K562 (cell line): ENCODE measurements at regions not wholly inside any gene's neighbourhood (a gene's known extent, or its start where the extent isn't known, plus 50 kb on each side); places are given as distances from the start of the nearest gene placed in this dataset.

Experiments
- ATAC-seq: fragments of 200-7000 bp; cut with Tn5 transposase; 3 replicates; pipeline ENCODE4 v1.9.1; 2020; ENCODE audit warnings: moderate library complexity
- BruUV-seq: library from RNA; stranded (reverse); fragments of 400-500 nt; replicated peaks from 2 replicates; lab custom pipeline; 2021; lab: Mats Ljungman, UMichigan
- CTCF ChIA-PET: fragments of 300-600 bp; formaldehyde crosslinking; extraction: SDS; loops from one replicate; lab custom pipeline; 2021; ENCODE audit warnings: low intra/inter-chr PET ratio; lab: Yijun Ruan, JAX
- POLR2A ChIA-PET: fragments of 300-600, 350-650 bp; sonication (Branson Sonifier 250); formaldehyde crosslinking; extraction: SDS; loops from one replicate; lab custom pipeline; 2021; ENCODE audit warnings: antibody characterized with exemption, inconsistent platforms; lab: Yijun Ruan, JAX
- DNase-seq, 4 experiments: peaks; one replicate each; pipeline versions ENCODE4 v3.0.0 to v3.0.0-alpha.2; 2011 to 2018; ENCODE audit warnings: low spot score in 3 of 4, mixed read lengths in 3 of 4; ENCODE audit errors: extremely low read depth in 1 of 4
- FAIRE-seq: peaks from 2 replicates; lab custom pipeline; 2011; peaks lifted over from hg19 to GRCh38; lab: Jason Lieb, UNC
- H2AFZ ChIP-seq: 2 replicates; pipeline ENCODE4 v1.6.0; 2011; ENCODE audit warnings: low read depth, low read length, control low read depth, inconsistent platforms
- H3K27ac ChIP-seq: fragments of 200-600 bp; 3 replicates; pipeline ENCODE4 v1.8.0; 2011; ENCODE audit warnings: low read depth, mild to moderate bottlenecking, control low read depth, inconsistent platforms, low read length, moderate library complexity, mixed read lengths; ENCODE audit errors: extremely low read depth
- H3K27me3 ChIP-seq, 2 experiments: fragments of 300-600 bp in 1 of 2; 2 replicates in 1 of 2; 3 replicates in 1 of 2; pipeline versions ENCODE4 v1.6.0 to v1.8.0; 2011; ENCODE audit warnings: inconsistent platforms in 2 of 2, low read length in 2 of 2, mild to moderate bottlenecking in 1 of 2, mixed read lengths in 1 of 2, moderate library complexity in 1 of 2; ENCODE audit not compliant: control insufficient read depth in 2 of 2, insufficient read depth in 2 of 2
- H3K36me3 ChIP-seq: fragments of 300-600 bp; 3 replicates; pipeline ENCODE4 v1.8.0; 2011; ENCODE audit warnings: mild to moderate bottlenecking, low read length, inconsistent platforms; ENCODE audit not compliant: control insufficient read depth, insufficient read depth
- H3K4me1 ChIP-seq, 2 experiments: fragments of 200-600 bp in 1 of 2; replicated peaks in 1 of 2; 2 replicates in 1 of 2; 3 replicates in 1 of 2; pipeline versions ENCODE4 v1.5.1 to v1.8.0; 2011; ENCODE audit warnings: inconsistent platforms in 2 of 2, low read length in 2 of 2, mild to moderate bottlenecking in 1 of 2, mixed read lengths in 1 of 2, moderate library complexity in 1 of 2; ENCODE audit not compliant: control insufficient read depth in 2 of 2, insufficient read depth in 2 of 2
- H3K4me2 ChIP-seq: 2 replicates; pipeline ENCODE4 v1.6.1; 2011; ENCODE audit warnings: low read length, control low read depth, inconsistent platforms, mixed read lengths; ENCODE audit not compliant: insufficient read depth
- H3K4me3 ChIP-seq: fragments of 200-600 bp; sonication (generic), shearing (Covaris generic); 2 replicates; pipeline ENCODE4 v1.5.1; 2016; ENCODE audit warnings: control low read depth, inconsistent platforms
- H3K79me2 ChIP-seq: fragments of 200-600 bp; 3 replicates; pipeline ENCODE4 v1.8.0; 2011; ENCODE audit warnings: low read length, inconsistent platforms; ENCODE audit not compliant: control insufficient read depth, insufficient read depth
- H3K9ac ChIP-seq, 2 experiments: 2 replicates each; pipeline versions ENCODE4 v1.6.0 to v1.6.1; 2011; ENCODE audit warnings: low read depth in 2 of 2, low read length in 2 of 2, control low read depth in 1 of 2, inconsistent platforms in 1 of 2, mild to moderate bottlenecking in 1 of 2, mixed read lengths in 1 of 2; ENCODE audit not compliant: insufficient read depth in 1 of 2
- H3K9me1 ChIP-seq: one replicate; pipeline ENCODE4 v1.6.0; 2011; ENCODE audit warnings: inconsistent platforms, mild to moderate bottlenecking, low read length, moderate library complexity; ENCODE audit not compliant: control insufficient read depth, insufficient read depth
- H3K9me3 ChIP-seq: replicated peaks from 2 replicates; pipeline ENCODE4 v1.5.1; 2011; ENCODE audit warnings: low read depth, low read length, inconsistent platforms; ENCODE audit not compliant: control insufficient read depth, insufficient read depth
- H4K20me1 ChIP-seq: replicated peaks from 2 replicates; pipeline ENCODE4 v1.6.1; 2011; ENCODE audit warnings: low read length, inconsistent platforms, mixed read lengths; ENCODE audit not compliant: control insufficient read depth, insufficient read depth
- CREM ChIP-seq: IDR thresholded peaks from 2 replicates; pipeline ENCODE4 v1.6.1; 2014; ENCODE audit warnings: antibody characterized with exemption, low read depth
- FIP1L1 ChIP-seq: fragments of 200-400 bp; formaldehyde crosslinking; IDR thresholded peaks from 2 replicates; pipeline ENCODE4 v1.6.1; 2018; ENCODE audit warnings: mild to moderate bottlenecking, low read depth, low read length; ENCODE audit not compliant: poor library complexity, severe bottlenecking
- NUFIP1 ChIP-seq: fragments of 450-650 bp; IDR thresholded peaks from 2 replicates; pipeline ENCODE4 v1.6.1; 2018; ENCODE audit not compliant: partially characterized antibody
- OTX1 ChIP-seq: fragments of 450-650 bp; formaldehyde crosslinking; IDR thresholded peaks from 2 replicates; pipeline ENCODE4 v1.4.0; 2022; ENCODE audit warnings: mild to moderate bottlenecking
- RBM15 ChIP-seq: fragments of 200-400 bp; formaldehyde crosslinking; IDR thresholded peaks from 2 replicates; pipeline ENCODE4 v1.6.1; 2018; ENCODE audit warnings: mild to moderate bottlenecking, low read length, moderate library complexity; ENCODE audit not compliant: insufficient read depth
- SMAD2 ChIP-seq: fragments of 150-350 bp; IDR thresholded peaks from 2 replicates; pipeline ENCODE4 v1.6.1; 2014; ENCODE audit warnings: low read depth, mild to moderate bottlenecking, low read length
- SMARCC2 ChIP-seq: fragments of 450-650 bp; IDR thresholded peaks from 2 replicates; pipeline ENCODE4 v1.6.1; 2017; ENCODE audit warnings: antibody characterized with exemption, moderate library complexity, mild to moderate bottlenecking, low read depth
- SRF ChIP-seq, 2 experiments: fragments of 250-450, 450-650 bp in 1 of 2; sonication (Bioruptor Pico) in 1 of 2; sonication (generic) in 1 of 2; formaldehyde crosslinking; IDR thresholded peaks; 2 replicates each; pipeline versions ENCODE4 v1.5.0 to v1.5.1; 2020 to 2022; ENCODE audit warnings: mild to moderate bottlenecking in 1 of 2, missing genetic modification reagents in 1 of 2
- TCF7L2 ChIP-seq: fragments of 150-350 bp; IDR thresholded peaks from 2 replicates; pipeline ENCODE4 v1.6.1; 2016; ENCODE audit warnings: low read depth, mild to moderate bottlenecking, low read length, moderate library complexity
- ZNF77 ChIP-seq: fragments of 250-450 bp; sonication (Bioruptor Pico); IDR thresholded peaks from 2 replicates; pipeline ENCODE4 v1.5.0; 2020
- WGBS: fragments of 100-300 bp; shearing (Covaris generic); methylation state at CpG from one replicate; pipeline ENCODE4 v1.1.6; 2016; ENCODE audit warnings: low coverage, mixed read lengths; ENCODE audit not compliant: insufficient coverage; ENCODE audit errors: missing lambda C conversion rate; 5-methylcytosine and 5-hydroxymethylcytosine counted together
- in situ Hi-C: fragments of 300-500 bp; cut with MboI; formaldehyde crosslinking; loops from 4 replicates; pipeline ENCODE4 v1.15.0; 2018; ENCODE audit warnings: inconsistent platforms, mixed read lengths
- intact Hi-C: fragments of 100-400 bp; cut with micrococcal nuclease; formaldehyde crosslinking; loops from 2 replicates; pipeline ENCODE4 v1.14.2; 2022
- TF ChIP-seq, protein P1 (sequence below): fragments of 250-450 bp; sonication (Bioruptor Pico); IDR thresholded peaks from 2 replicates; pipeline ENCODE4 v1.8.0; 2021; ENCODE audit warnings: mild to moderate bottlenecking, moderate library complexity
- TF ChIP-seq, protein P2 (sequence below), 2 experiments: IDR thresholded peaks; 2 replicates each; pipeline ENCODE4 v1.6.1; 2012; ENCODE audit warnings: improper control_type of control experiment in 2 of 2, low read depth in 2 of 2, low read length in 2 of 2, borderline replicate concordance in 1 of 2
- TF ChIP-seq, protein P3 (sequence below): IDR thresholded peaks from 2 replicates; pipeline ENCODE4 v1.6.1; 2012; ENCODE audit warnings: low read depth, low read length, improper control_type of control experiment, borderline replicate concordance
- TF ChIP-seq, protein P4 (sequence below): fragments of 250-450 bp; sonication (Bioruptor Pico); IDR thresholded peaks from 2 replicates; pipeline ENCODE4 v1.8.0; 2022; ENCODE audit warnings: moderate library complexity, mild to moderate bottlenecking, inconsistent platforms

DNA sequence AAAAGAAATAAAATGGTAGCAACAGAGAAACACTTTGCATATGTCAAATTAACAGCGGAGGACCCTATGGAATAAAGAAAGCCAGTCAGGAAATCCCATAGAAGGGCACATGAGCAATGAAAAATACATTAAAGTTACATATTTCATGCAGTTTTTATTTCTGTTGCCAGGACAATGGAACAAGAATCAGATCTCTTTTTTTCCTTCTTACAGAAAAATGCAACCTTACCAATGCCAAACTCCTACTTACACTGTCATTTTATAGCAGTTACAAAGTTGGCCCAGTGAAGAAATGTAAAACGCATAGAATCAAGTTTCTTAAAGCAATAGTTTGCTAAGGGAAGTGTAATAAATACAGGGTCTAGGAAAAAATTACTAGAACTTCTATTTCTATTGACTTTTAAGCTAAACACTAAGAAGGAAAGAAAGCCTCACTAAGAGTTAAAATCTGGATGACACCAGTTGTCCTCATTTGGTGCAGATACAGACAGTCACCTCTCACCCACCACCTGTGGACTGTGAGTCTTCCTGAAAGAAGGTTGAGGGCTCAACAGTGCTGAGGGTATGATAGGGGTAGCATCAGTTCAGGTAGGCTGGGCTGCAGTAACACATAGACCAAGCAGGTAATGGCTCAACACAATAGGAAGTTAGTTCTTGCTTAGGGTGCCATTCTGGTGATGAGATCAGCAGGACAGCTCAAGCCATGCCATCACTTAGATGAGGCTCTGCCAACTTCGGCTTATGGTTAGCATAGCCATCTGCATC, 224.6 kb downstream of the ANAPC10 start (continued):
- TF ChIP-seq, protein P1, sequence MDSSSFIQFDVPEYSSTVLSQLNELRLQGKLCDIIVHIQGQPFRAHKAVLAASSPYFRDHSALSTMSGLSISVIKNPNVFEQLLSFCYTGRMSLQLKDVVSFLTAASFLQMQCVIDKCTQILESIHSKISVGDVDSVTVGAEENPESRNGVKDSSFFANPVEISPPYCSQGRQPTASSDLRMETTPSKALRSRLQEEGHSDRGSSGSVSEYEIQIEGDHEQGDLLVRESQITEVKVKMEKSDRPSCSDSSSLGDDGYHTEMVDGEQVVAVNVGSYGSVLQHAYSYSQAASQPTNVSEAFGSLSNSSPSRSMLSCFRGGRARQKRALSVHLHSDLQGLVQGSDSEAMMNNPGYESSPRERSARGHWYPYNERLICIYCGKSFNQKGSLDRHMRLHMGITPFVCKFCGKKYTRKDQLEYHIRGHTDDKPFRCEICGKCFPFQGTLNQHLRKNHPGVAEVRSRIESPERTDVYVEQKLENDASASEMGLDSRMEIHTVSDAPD (CRISPR knock-in tag), result no peak
- TF ChIP-seq, protein P2, sequence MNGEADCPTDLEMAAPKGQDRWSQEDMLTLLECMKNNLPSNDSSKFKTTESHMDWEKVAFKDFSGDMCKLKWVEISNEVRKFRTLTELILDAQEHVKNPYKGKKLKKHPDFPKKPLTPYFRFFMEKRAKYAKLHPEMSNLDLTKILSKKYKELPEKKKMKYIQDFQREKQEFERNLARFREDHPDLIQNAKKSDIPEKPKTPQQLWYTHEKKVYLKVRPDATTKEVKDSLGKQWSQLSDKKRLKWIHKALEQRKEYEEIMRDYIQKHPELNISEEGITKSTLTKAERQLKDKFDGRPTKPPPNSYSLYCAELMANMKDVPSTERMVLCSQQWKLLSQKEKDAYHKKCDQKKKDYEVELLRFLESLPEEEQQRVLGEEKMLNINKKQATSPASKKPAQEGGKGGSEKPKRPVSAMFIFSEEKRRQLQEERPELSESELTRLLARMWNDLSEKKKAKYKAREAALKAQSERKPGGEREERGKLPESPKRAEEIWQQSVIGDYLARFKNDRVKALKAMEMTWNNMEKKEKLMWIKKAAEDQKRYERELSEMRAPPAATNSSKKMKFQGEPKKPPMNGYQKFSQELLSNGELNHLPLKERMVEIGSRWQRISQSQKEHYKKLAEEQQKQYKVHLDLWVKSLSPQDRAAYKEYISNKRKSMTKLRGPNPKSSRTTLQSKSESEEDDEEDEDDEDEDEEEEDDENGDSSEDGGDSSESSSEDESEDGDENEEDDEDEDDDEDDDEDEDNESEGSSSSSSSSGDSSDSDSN (IDR thresholded peaks at IDR 0.05; ENCODE audit: borderline replicate concordance in 1 of 2, low read depth in 2 of 2, low read length in 2 of 2), result no peak
- TF ChIP-seq OTX1, result no peak

DNA sequence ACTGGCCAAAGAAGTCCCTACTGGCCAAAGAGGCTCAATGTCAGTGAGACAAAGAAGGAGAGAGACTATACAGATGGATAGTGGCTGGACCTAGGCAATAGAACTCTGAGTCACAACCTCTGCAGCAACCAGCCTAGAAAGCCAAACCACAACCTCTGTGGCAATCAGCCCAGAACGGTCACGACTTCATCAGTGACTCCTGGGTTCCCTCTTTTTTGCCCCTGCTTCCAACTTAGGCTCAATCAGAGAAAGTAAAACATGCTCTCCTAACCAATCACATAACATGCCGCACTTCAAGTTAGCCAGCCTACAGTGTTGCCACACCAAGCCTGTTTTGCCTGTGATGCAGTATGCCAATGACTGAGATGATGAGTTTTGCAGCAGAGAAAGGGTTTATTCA, 203.4 kb downstream of the ANAPC10 start:
- no peak; the same call in 2 of the 3 replicates for ATAC-seq

More for the DNA sequence above, 203.4 kb downstream of the ANAPC10 start:
- CTCF ChIA-PET, result no interaction called here
- Histone ChIP-seq H3K4me2 (no peak overlapping the region), H3K79me2 (no peaks in the 10 kb centered on the region), H3K36me3 (no peaks in the 10 kb centered on the region), H2AFZ (no peak overlapping the region), H3K27me3 (no peaks in the 10 kb centered on the region), H3K9ac (no peak overlapping the region), H3K4me3 (no peak overlapping the region), H4K20me1 (no peaks in the 10 kb centered on the region), H3K9me1 (no peaks in the 10 kb centered on the region), H3K9me3 (no peaks in the 10 kb centered on the region), H3K27ac (no peak overlapping the region), H3K4me1 (no peaks in the 10 kb centered on the region)
- in situ Hi-C loops, result no loop called here
- FAIRE-seq (peak; percentile 19), DNase-seq (no peak)
- intact Hi-C loops, result no loop called here
- TF ChIP-seq SMARCC2 (no peak), FIP1L1 (no peak), RBM15 (no peak), NUFIP1 (no peak), SRF (CRISPR knock-in tag; IDR thresholded peaks at IDR 0.05) (no peak), TCF7L2 (no peak), SMAD2 (no peak), ZNF77 (no peak), CREM (no peak)
- TF ChIP-seq, protein P3, sequence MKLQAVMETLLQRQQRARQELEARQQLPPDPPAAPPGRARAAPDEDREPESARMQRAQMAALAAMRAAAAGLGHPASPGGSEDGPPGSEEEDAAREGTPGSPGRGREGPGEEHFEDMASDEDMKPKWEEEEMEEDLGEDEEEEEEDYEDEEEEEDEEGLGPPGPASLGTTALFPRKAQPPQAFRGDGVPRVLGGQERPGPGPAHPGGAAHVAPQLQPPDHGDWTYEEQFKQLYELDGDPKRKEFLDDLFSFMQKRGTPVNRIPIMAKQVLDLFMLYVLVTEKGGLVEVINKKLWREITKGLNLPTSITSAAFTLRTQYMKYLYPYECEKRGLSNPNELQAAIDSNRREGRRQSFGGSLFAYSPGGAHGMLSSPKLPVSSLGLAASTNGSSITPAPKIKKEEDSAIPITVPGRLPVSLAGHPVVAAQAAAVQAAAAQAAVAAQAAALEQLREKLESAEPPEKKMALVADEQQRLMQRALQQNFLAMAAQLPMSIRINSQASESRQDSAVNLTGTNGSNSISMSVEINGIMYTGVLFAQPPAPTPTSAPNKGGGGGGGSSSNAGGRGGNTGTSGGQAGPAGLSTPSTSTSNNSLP, result no peak
- TF ChIP-seq, protein P4, sequence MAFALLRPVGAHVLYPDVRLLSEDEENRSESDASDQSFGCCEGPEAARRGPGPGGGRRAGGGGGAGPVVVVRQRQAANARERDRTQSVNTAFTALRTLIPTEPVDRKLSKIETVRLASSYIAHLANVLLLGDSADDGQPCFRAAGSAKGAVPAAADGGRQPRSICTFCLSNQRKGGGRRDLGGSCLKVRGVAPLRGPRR (CRISPR knock-in tag), result no peak
- WGBS, result 0% methylated on average over 3 of the region's 3 CpGs
- POLR2A ChIA-PET, result no interaction called here
- no TSS peak for BruUV-seq
